ENCODE measurements at regions not wholly inside any gene's neighbourhood (a gene's known extent, or its start where the extent isn't known, plus 50 kb on each side); places are given as distances from the start of the nearest gene placed in this dataset.

DNA sequence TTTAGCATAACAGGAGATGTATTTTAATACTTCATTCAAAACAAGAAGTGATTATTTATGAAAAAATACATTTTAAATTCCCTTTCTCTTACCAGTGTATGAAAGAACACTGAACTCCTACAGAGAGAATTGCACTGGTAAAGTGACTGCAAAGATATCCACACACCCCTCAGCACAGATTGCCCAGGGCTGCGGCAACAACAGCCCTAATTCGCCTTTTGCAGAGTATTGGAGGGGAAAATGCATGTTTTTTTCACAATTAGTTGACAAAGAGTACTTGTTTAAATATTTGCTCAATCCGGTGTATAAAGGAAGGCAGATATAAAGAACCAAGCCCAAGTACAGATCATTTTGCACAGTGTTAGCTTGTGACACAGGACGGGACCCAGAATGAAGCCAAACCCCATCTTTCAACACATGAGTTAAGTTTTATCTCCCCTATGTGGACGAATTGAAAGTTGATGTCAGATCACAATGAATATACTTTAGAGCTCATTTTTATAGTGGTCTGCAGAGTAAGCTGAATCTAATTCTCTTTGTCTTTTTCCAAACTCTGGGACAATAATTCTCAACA, 551.4 kb upstream of the IGFBP7 start:
- TF ChIP-seq CTCF (IDR thresholded peaks at IDR 0.05) (no peak), POLR2AphosphoS5 (IDR thresholded peaks at IDR 0.05) (no peak)

Measured in transverse colon (tissue), 4 donors.